GM23248 (cell line): ENCODE measurements at regions not wholly inside any gene's neighbourhood (a gene's known extent, or its start where the extent isn't known, plus 50 kb on each side); places are given as distances from the start of the nearest gene placed in this dataset.
"Not testable (repeated sequence)": the region's sequence is repeated elsewhere in the genome, so short reads cannot be mapped to it uniquely, and the experiment has no call there.

Experiments
- DNase-seq: peaks from one replicate; pipeline ENCODE4 v3.0.0-alpha.2; 2015
- H2AFZ ChIP-seq: fragments of 200-600 bp; sonication (generic); 2 replicates; pipeline ENCODE4 v1.6.1; 2016; ENCODE audit warnings: antibody characterized with exemption
- H3F3A ChIP-seq: fragments of 200-600 bp; sonication (generic); 2 replicates; pipeline ENCODE4 v1.6.1; 2016; ENCODE audit warnings: mild to moderate bottlenecking, antibody characterized with exemption, mixed run types; ENCODE audit not compliant: insufficient read depth
- H3K27ac ChIP-seq: fragments of 200-600 bp; sonication (generic); 2 replicates; pipeline ENCODE4 v1.5.1; 2016; ENCODE audit warnings: mild to moderate bottlenecking
- H3K27me3 ChIP-seq: fragments of 200-600 bp; sonication (generic); replicated peaks from 2 replicates; pipeline ENCODE4 v1.6.1; 2016; ENCODE audit warnings: mild to moderate bottlenecking; ENCODE audit not compliant: insufficient read depth
- H3K36me3 ChIP-seq: fragments of 200-600 bp; sonication (generic); 2 replicates; pipeline ENCODE4 v1.6.1; 2016; ENCODE audit warnings: low read depth, mild to moderate bottlenecking
- H3K4me1 ChIP-seq: fragments of 200-600 bp; sonication (generic); 2 replicates; pipeline ENCODE4 v1.6.1; 2016; ENCODE audit warnings: mild to moderate bottlenecking; ENCODE audit not compliant: insufficient read depth
- H3K4me2 ChIP-seq: fragments of 200-600 bp; sonication (generic); one replicate; pipeline ENCODE4 v1.6.1; 2016; ENCODE audit warnings: mild to moderate bottlenecking; ENCODE audit not compliant: unreplicated experiment
- H3K4me3 ChIP-seq: fragments of 200-600 bp; sonication (generic); 2 replicates; pipeline ENCODE4 v1.5.1; 2016; ENCODE audit warnings: mild to moderate bottlenecking
- H3K79me2 ChIP-seq: fragments of 200-600 bp; sonication (generic); 2 replicates; pipeline ENCODE4 v1.6.1; 2016; ENCODE audit warnings: mild to moderate bottlenecking; ENCODE audit not compliant: insufficient read depth
- H3K9ac ChIP-seq: fragments of 200-600 bp; sonication (generic); 2 replicates; pipeline ENCODE4 v1.6.1; 2016; ENCODE audit warnings: mild to moderate bottlenecking
- H3K9me2 ChIP-seq: fragments of 200-600 bp; sonication (generic); 2 replicates; pipeline ENCODE4 v1.6.1; 2016; ENCODE audit warnings: mixed run types, mild to moderate bottlenecking, moderate library complexity; ENCODE audit not compliant: insufficient read depth
- H3K9me3 ChIP-seq: fragments of 200-600 bp; sonication (generic); one replicate; pipeline ENCODE4 v1.6.1; 2017; ENCODE audit warnings: low read depth
- H4K20me1 ChIP-seq: fragments of 200-600 bp; sonication (generic); 2 replicates; pipeline ENCODE4 v1.6.0; 2016; ENCODE audit not compliant: insufficient read depth
- EZH2 ChIP-seq: fragments of 200-600 bp; sonication (generic); IDR thresholded peaks from 2 replicates; pipeline ENCODE4 v1.6.1; 2018; ENCODE audit warnings: antibody characterized with exemption, mild to moderate bottlenecking; ENCODE audit not compliant: insufficient read depth, poor library complexity, severe bottlenecking
- EZH2phosphoT487 ChIP-seq: fragments of 200-600 bp; sonication (generic); IDR thresholded peaks from 2 replicates; pipeline ENCODE4 v1.6.1; 2018; ENCODE audit warnings: antibody characterized with exemption, moderate library complexity, mild to moderate bottlenecking, low read depth; ENCODE audit not compliant: insufficient read depth
- WGBS, 2 experiments: methylation state at CpG; one replicate each; pipeline ENCODE4 v1.1.6; 2015 to 2017; ENCODE audit warnings: low lambda C conversion rate in 2 of 2, low coverage in 1 of 2; ENCODE audit errors: missing lambda C conversion rate in 2 of 2; 5-methylcytosine and 5-hydroxymethylcytosine counted together
- in situ Hi-C: fragments of 300-500 bp; cut with MboI; formaldehyde crosslinking; loops from 2 replicates; pipeline ENCODE4 v1.15.0; 2020

- in situ Hi-C loops = no loop called here
- Histone ChIP-seq H3K9ac (no peak overlapping the region), H3K9me2 (no peaks in the 10 kb centered on the region), H3K4me3 (no peak overlapping the region), H2AFZ (no peak overlapping the region), H3K4me2 (no peak overlapping the region), H3F3A (no peaks in the 10 kb centered on the region), H3K27me3 (no peaks in the 10 kb centered on the region), H3K27ac (no peak overlapping the region), H3K79me2 (no peaks in the 10 kb centered on the region), H4K20me1 (no peaks in the 10 kb centered on the region), H3K36me3 (no peaks in the 10 kb centered on the region), H3K4me1 (no peaks in the 10 kb centered on the region), H3K9me3 (no peaks in the 10 kb centered on the region)
- TF ChIP-seq EZH2phosphoT487 (no peak), EZH2 (no peak)
- DNase-seq = peak; percentile 1
- 3 to 4% methylated on average over 6 of the region's 6 CpGs for WGBS, 2 experiments
These were observed 234.1 kb downstream of the LRRC70 start for GRCh38 chr5:62812621-62813255.

GRCh38 chr5:62804819-62805218, 226.2 kb downstream of the LRRC70 start:
- in situ Hi-C loops, H3K27me3 ChIP-seq, H3K4me1 ChIP-seq, H3K9me2 ChIP-seq, H3K27ac ChIP-seq, H2AFZ ChIP-seq, H4K20me1 ChIP-seq, DNase-seq, H3K36me3 ChIP-seq, H3K9me3 ChIP-seq, H3F3A ChIP-seq, H3K79me2 ChIP-seq, H3K4me3 ChIP-seq, H3K4me2 ChIP-seq, H3K9ac ChIP-seq: not testable (repeated sequence)
- 63% methylated on average over 12 to 13 of the region's 13 CpGs for WGBS, 2 experiments

- no peaks in the 10 kb centered on the region for H4K20me1 ChIP-seq
- H3K4me3 ChIP-seq = no peak overlapping the region
- no peaks in the 10 kb centered on the region for H3K27me3 ChIP-seq
- no peak overlapping the region for H3K9ac ChIP-seq
- H3K9me2 ChIP-seq = no peaks in the 10 kb centered on the region
- no peak for DNase-seq
- no peak overlapping the region for H3K4me2 ChIP-seq
- no peaks in the 10 kb centered on the region for H3K4me1 ChIP-seq
- in situ Hi-C loops = no loop called here
- no peaks in the 10 kb centered on the region for H3K79me2 ChIP-seq
- no peaks in the 10 kb centered on the region for H3F3A ChIP-seq
- H2AFZ ChIP-seq = no peak overlapping the region
- no peaks in the 10 kb centered on the region for H3K36me3 ChIP-seq
- H3K9me3 ChIP-seq = no peaks in the 10 kb centered on the region
- H3K27ac ChIP-seq = no peak overlapping the region
- TF ChIP-seq EZH2phosphoT487 = no peak
- no peak for TF ChIP-seq EZH2
These were observed 217.3 kb downstream of the LRRC70 start for GRCh38 chr5:62795926-62796325.

DNA sequence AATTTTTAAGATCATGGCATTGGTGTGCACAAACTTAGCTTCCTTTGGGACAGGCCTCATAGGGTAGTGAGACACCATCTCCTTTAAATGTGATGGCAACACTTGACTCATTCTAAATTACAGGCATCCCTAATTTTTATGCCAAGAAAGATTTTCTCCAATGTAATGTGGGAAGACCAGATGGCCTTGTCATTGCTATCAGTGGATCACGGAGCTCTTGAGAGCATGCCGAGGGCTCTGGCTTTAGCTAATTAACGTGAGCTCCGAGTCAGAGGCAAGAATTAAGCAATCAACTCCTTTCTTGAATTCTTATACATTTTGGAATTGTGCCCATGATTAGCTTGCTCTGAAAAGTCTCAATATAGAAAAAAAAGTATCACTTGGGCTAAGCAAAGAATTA, 215.8 kb downstream of the LRRC70 start:
- no peak for TF ChIP-seq EZH2
- no peak for TF ChIP-seq EZH2phosphoT487
- Histone ChIP-seq H3F3A (no peaks in the 10 kb centered on the region), H3K27ac (no peak overlapping the region), H2AFZ (no peak overlapping the region), H3K9ac (no peak overlapping the region), H3K79me2 (no peaks in the 10 kb centered on the region), H3K4me3 (no peak overlapping the region), H3K36me3 (no peaks in the 10 kb centered on the region), H3K4me2 (no peak overlapping the region), H3K4me1 (no peaks in the 10 kb centered on the region), H3K9me3 (no peaks in the 10 kb centered on the region), H4K20me1 (no peaks in the 10 kb centered on the region), H3K27me3 (no peaks in the 10 kb centered on the region), H3K9me2 (no peaks in the 10 kb centered on the region)
- WGBS, 2 experiments = 18% methylated on average over 4 of the region's 4 CpGs
- in situ Hi-C loops = no loop called here
- DNase-seq = no peak

DNA sequence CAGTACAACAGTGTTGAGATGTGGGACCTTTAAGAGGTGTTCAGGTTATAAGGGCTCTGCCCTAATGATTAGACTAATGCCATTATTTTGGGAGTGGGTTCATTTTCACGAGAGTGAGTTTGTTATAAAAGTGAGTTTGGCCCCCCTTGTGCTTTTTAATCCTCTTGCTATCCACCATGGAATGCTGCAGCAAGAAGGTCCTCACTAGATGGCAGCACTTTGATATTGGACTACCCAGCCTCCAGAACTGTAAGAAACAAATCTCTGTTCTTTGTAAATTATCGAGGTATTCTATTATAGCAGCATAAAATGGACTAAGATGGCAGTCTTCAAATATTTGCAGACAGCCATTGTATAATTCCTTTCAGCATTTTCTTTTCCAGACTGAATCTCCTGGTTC, 212.4 kb downstream of the LRRC70 start:
- Histone ChIP-seq H3K27ac (no peak overlapping the region), H4K20me1 (no peaks in the 10 kb centered on the region), H3K4me1 (no peaks in the 10 kb centered on the region), H3K4me3 (no peak overlapping the region), H3K79me2 (no peaks in the 10 kb centered on the region), H3K27me3 (no peaks in the 10 kb centered on the region), H3K4me2 (no peak overlapping the region), H3K9me2 (no peaks in the 10 kb centered on the region), H2AFZ (no peak overlapping the region), H3K9ac (no peak overlapping the region), H3K36me3 (no peaks in the 10 kb centered on the region), H3F3A (no peaks in the 10 kb centered on the region), H3K9me3 (no peaks in the 10 kb centered on the region)
- 5 to 8% methylated on average over 2 of the region's 2 CpGs for WGBS, 2 experiments
- TF ChIP-seq EZH2 (no peak), EZH2phosphoT487 (no peak)
- DNase-seq = peak; percentile 23
- in situ Hi-C loops = no loop called here
